DMS 273 treated with DMSO at 0.1 percent for 48 hours (cell line): ENCODE measurements at regions not wholly inside any gene's neighbourhood (a gene's known extent, or its start where the extent isn't known, plus 50 kb on each side); places are given as distances from the start of the nearest gene placed in this dataset.

Source experiments
- DNase-seq: peaks from one replicate; lab custom pipeline; 2025; lab: John Stamatoyannopoulos, UW

DNA sequence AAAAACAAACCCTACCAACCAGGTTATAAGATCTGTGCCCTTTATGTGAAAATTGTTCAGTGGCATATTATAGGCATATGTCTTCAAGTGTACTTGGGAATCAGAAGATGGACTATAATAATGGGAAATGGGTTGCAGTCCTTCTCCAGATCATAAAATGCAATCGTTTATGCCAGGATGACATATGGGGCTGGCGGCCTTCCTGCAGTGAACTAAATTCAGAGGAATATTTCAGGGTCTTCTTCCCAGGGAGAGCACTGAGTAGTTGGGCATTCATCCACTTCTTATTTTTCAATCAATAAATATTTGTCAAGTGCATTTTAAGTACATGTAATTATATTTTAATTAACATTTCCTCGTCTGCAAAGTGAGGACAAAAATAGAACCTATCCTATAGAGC lies 176.2 kb upstream of the CNR1 start:
- DNase-seq, result no peak

GRCh38 chr6:88339761-88340160 lies 173.6 kb upstream of the CNR1 start:
- no peak for DNase-seq

- no peak for DNase-seq
Observed at GRCh38 chr6:88321306-88321705, 155.2 kb upstream of the CNR1 start.

DNA sequence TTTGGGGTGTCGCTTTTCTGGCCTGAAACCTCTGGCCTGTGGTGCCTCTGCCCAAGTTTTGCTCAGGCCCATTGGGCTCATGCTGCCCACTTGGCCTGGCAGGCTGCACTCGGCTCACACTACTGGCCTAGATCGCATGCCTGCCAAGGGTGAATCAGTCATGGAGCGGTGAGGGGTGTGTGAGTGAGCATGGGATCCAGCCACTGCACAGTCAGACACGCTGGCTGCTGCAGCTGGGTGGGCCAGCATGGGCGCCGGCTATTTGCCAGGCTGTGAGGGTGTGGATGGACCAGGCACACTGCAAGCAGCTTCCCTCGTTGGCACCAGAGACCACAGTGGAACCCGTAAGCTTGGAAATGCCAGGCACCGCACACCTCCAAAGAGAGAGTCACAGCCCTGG lies 145.4 kb upstream of the CNR1 start:
- DNase-seq, result no peak

- no peak for DNase-seq
Observed at GRCh38 chr6:88304520-88304919, 138.4 kb upstream of the CNR1 start.

DNA sequence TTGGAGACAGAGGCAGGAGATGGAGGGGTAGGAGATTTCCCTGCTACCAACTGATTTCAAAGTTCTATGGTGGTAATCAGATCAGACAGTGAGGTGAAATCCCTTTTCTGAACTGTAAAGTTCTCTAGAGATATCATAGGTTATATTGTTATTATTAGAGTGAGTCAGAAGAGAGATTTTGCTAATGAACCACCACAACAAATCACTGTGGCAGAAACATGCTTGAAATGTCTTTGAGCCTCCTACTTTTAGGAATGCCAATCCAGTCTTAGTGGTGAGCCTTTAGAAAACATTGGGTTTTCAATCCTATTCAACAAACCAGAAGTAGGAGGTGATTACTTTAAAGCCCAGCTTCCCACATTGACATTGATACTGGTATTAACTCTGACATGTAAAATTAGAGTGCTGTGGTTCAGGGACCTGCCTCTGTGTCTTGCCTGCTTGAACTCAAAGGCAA lies 136.7 kb upstream of the CNR1 start:
- DNase-seq, result no peak

DNA sequence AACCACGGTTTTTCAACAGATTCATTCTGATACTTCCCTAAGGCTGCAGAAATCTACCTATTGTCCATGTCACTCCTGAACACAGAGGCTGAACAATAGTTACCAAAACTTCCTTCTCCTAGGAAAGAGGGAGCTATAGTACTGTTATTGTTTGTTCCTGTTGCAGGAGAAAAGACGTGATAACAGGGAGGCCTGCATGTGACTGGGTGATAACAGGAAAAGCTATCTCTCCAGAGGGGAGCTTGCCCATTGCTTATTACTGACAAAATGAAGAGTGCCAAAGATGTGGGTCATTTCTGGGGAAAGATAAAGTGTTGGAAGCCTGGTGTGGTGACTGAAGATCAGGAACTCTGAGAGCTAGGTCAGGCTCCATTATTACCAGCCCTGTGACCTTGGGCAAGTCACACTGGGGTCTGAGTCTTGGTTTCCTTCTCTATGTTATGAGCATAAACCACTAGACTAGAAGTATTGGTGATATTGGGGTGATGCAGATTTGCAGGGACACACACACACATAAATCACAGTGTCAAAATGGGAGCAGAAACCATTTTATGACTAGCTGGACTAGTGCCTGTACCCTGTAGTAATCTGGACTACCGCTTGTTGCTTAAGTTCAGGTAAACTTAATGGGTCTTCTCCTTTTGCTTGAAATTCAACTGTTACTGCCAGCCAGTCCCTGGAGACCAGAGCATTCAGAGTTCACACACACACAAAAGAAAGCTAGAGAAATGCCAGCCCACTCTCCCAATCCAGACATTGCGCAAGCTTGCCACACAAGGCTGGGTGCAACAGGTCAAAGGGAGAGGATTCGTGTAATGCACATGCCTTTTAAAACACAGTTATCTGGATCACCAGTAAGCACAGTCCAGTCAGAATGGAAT lies 136.0 kb upstream of the CNR1 start:
- no peak for DNase-seq

DNA sequence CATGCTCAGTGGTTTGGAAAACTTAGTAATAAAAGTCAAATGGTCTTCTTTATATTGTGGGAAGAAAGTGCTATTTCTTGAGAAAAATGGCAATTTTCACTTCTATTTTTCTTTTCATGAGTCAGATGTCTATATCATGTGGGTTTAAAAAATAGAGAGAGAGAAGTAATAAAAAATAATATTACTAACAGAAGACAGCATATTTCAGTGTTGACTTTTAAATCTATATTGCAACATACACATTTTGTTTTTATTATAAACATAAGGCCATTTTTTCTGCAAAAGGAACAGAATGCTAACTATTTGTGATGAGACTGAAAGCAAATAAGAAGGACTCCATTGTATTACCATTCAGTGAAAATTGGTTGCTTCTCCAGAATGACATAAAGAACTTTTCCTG lies 135.1 kb upstream of the CNR1 start:
- DNase-seq, result no peak

DNA sequence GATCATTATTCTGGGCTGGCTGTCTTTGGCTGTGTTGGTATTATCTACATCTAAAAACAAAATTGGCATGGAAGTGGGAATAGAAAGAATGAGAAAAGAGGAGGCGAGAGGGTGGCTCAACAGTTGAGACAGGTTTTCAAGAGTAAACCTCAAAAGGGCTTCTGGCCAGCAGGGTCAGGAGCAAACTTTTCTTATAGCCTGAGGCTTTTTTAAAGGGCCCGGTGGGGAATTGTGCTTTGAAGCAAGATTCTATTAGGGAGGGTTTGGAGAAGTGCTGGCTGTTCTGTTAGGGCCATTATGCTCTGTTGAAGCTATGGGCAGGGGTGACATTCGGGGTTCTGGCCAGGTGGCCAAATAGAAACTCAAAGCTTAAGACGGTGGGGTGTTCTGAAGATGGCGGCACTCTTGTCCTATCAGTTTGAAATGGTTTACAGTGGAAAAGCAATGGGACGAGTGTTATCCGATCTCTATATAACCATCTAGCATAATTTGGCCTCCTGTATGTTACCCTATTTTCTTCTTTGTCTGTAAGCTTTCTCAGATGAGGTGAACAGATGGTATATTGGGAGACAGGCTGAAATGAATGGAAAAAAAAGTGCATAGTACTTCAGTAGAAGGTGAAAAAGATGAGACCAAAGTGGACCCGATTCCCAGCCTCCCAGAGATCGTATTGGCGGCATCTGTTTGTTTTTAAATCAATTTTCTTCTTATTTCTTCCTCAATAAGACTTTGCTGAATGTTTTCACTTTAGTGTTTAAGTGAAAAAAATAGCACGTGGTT lies 132.1 kb upstream of the CNR1 start:
- peak; percentile 47 for DNase-seq

- no peak for DNase-seq
Observed at GRCh38 chr6:88296694-88297093, 130.5 kb upstream of the CNR1 start.

DNA sequence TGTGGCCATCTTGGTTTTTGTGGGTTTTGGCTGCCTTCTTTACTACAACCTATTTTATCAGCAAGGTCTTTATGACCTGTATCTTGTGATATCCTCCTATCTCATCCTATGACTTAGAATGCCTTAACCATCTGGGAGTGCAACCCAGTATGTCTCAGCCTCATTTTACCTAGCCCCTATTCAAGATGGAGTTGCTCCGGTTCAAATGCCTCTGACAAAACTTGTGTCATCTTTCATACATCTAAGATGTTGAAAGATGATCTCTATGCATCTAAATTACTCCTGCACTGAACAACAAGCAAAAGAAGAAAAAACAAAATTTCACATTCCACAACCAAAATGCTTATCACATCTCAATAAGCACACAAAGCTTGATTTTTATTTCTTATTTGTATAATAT lies 129.5 kb upstream of the CNR1 start:
- DNase-seq, result no peak

GRCh38 chr6:88294702-88295101 lies 128.6 kb upstream of the CNR1 start:
- no peak for DNase-seq

DNA sequence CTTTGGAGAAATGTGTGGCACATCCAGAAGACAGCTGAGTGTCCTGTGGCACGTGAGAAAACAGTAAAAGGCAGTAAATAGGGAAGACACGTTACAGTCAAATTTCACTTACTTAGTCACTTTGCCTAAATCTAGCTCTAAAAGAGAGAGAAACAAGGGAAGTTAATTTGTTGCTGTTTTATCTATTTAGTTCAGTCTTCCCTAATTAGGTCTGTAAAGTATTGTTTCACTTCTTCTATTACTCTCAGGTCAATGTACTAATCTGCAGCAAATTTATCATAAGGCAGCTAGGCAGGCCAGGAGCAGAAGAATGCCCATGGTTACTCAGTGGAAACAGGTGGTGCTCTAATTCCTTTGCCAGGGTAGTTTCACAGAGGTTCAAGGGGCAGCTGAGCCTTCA lies 124.3 kb upstream of the CNR1 start:
- no peak for DNase-seq

DNA sequence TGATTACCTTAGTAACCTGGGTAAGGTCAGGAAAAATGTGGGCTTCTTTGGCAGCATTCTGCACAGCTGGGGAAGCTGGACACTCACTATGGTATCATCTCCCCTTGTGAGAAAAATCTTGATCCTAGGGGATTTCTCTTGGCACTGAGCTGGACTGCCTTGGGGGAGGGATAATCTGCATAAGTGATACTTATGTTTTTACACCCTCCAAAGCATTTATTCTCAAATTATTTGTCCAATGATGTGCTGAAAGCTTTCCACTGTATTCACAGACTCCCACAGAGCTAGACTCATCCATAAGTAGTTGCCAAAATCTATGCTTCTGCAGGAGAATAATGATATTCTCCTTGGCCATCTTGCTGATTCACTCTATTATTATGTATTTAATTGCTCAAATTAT lies 121.5 kb upstream of the CNR1 start:
- no peak for DNase-seq

DNA sequence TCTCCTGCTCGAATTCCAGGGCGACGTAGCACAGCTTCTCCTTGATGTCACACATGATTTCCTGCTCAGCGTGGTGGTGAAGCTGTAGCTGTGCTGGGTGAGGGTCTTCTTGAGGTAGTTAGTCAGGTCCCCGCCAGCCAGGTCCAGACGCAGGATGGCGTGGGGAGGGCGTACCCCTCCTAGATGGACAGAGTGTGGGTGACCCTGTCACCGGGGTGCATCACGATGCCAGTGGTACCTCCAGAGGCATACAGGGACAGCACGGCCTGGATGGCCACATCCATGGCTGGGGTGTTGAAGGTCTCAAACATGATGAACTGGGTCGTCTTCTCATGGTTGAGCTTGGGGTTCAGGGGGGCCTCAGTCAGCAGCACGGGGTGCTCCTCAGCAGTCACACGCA lies 110.2 kb upstream of the CNR1 start:
- no peak for DNase-seq

- no peak for DNase-seq
Observed at GRCh38 chr6:88268508-88268907, 102.4 kb upstream of the CNR1 start.

GRCh38 chr6:88266126-88266525 lies 100.0 kb upstream of the CNR1 start:
- no peak for DNase-seq

DNA sequence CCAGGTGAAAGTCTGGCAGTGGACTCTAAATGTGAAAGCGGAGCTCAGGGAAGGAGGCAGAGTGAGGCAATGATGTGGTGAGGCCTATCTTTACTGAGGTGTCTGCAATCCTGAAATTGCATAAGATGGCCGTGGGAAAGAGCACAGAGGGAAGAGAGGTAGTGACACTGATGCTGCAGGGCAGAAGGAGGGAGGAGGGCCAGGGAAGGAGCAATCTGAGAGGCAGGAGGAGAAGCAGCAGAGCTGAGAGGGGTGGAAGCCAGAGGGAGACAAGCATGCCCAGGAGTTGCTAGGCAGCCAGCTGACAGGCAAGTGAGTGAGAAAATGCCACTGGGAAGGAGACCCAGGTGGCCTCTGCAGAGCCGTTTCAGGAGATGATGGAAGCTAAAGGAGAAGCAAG lies 97.4 kb upstream of the CNR1 start:
- DNase-seq, result no peak

GRCh38 chr6:88262332-88262731 lies 96.2 kb upstream of the CNR1 start:
- no peak for DNase-seq

DNA sequence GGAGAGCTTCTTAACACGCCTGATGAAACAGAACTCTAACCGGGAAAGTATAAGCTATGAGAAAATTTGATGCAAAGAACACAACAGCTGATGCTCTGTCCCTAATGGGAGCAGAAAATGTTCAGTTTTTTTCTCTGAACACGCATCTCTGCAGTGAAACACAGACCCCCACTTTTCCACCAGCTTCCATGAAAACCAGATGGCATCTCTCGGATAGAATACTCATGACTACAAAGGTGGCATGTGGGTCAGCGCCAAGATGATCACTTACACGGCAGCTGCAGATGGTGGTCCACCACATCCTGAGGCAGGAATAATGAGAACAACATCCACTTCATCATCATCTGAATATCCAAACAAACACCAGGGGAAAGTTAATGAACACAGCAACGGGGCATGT lies 85.2 kb upstream of the CNR1 start:
- DNase-seq, result peak; percentile 71

GRCh38 chr6:88248709-88249321 lies 82.7 kb upstream of the CNR1 start:
- no peak for DNase-seq

- peak; percentile 89 for DNase-seq
Observed at GRCh38 chr6:88246654-88247053, 80.5 kb upstream of the CNR1 start.

GRCh38 chr6:88244721-88245120 lies 78.6 kb upstream of the CNR1 start:
- DNase-seq, result no peak
